H9 (cell line): ENCODE measurements at regions not wholly inside any gene's neighbourhood (a gene's known extent, or its start where the extent isn't known, plus 50 kb on each side); places are given as distances from the start of the nearest gene placed in this dataset.

Experiments
- DNase-seq: peaks from one replicate; pipeline ENCODE4 v3.0.0-alpha.2; 2017
- H2AFZ ChIP-seq: one replicate; pipeline ENCODE4 v1.6.1; 2013; ENCODE audit warnings: mild to moderate bottlenecking, low read length, control low read depth, moderate library complexity
- H2AK5ac ChIP-seq: 2 replicates; pipeline ENCODE4 v1.6.1; 2013; ENCODE audit warnings: low read length, control low read depth, mixed read lengths; ENCODE audit not compliant: insufficient read length
- H2BK120ac ChIP-seq: one replicate; pipeline ENCODE4 v1.6.1; 2013; ENCODE audit warnings: low read depth, mild to moderate bottlenecking, low read length, control low read depth, inconsistent platforms; ENCODE audit not compliant: poor library complexity, severe bottlenecking
- H2BK12ac ChIP-seq: 2 replicates; pipeline ENCODE4 v1.6.1; 2013; ENCODE audit warnings: low read length, control low read depth, mixed read lengths, low read depth; ENCODE audit not compliant: insufficient read length
- H2BK15ac ChIP-seq: 2 replicates; pipeline ENCODE4 v1.6.1; 2013; ENCODE audit warnings: low read depth, low read length, control low read depth
- H2BK20ac ChIP-seq: one replicate; pipeline ENCODE4 v1.6.1; 2013; ENCODE audit warnings: low read depth, mild to moderate bottlenecking, low read length, control low read depth, inconsistent platforms; ENCODE audit not compliant: poor library complexity, severe bottlenecking
- H2BK5ac ChIP-seq: 2 replicates; pipeline ENCODE4 v1.6.1; 2013; ENCODE audit warnings: low read length, control low read depth, mixed read lengths; ENCODE audit not compliant: insufficient read length
- H3K14ac ChIP-seq: 2 replicates; pipeline ENCODE4 v1.6.1; 2013; ENCODE audit warnings: low read length, control low read depth; ENCODE audit not compliant: insufficient read depth
- H3K18ac ChIP-seq: 2 replicates; pipeline ENCODE4 v1.6.1; 2013; ENCODE audit warnings: low read depth, mild to moderate bottlenecking, mixed read lengths, low read length, control low read depth; ENCODE audit not compliant: insufficient read length
- H3K23ac ChIP-seq: 2 replicates; pipeline ENCODE4 v1.6.1; 2013; ENCODE audit warnings: low read length, control low read depth, mixed read lengths, low read depth; ENCODE audit not compliant: insufficient read length
- H3K23me2 ChIP-seq: 2 replicates; pipeline ENCODE4 v1.6.1; 2013; ENCODE audit warnings: low read depth, mild to moderate bottlenecking, mixed read lengths, low read length, control low read depth; ENCODE audit not compliant: insufficient read length, poor library complexity, severe bottlenecking
- H3K27ac ChIP-seq: 2 replicates; pipeline ENCODE4 v1.5.1; 2013; ENCODE audit warnings: low read length, control low read depth, mixed read lengths, low read depth; ENCODE audit not compliant: insufficient read length
- H3K27me3 ChIP-seq: 2 replicates; pipeline ENCODE4 v1.6.1; 2013; ENCODE audit warnings: low read length, control low read depth, inconsistent platforms; ENCODE audit not compliant: insufficient read depth
- H3K4ac ChIP-seq: 2 replicates; pipeline ENCODE4 v1.6.1; 2013; ENCODE audit warnings: low read depth, mild to moderate bottlenecking, control low read depth, inconsistent platforms, low read length, moderate library complexity
- H3K4me1 ChIP-seq: 2 replicates; pipeline ENCODE4 v1.6.1; 2013; ENCODE audit warnings: low read length, control low read depth, inconsistent platforms; ENCODE audit not compliant: insufficient read depth
- H3K4me2 ChIP-seq: 2 replicates; pipeline ENCODE4 v1.6.1; 2013; ENCODE audit warnings: low read length, control low read depth, mixed read lengths; ENCODE audit not compliant: insufficient read length, insufficient read depth
- H3K56ac ChIP-seq: 2 replicates; pipeline ENCODE4 v1.6.1; 2013; ENCODE audit warnings: low read depth, mild to moderate bottlenecking, mixed read lengths, low read length, control low read depth; ENCODE audit not compliant: insufficient read length
- H3K79me1 ChIP-seq: 2 replicates; pipeline ENCODE4 v1.6.1; 2013; ENCODE audit warnings: low read depth, mild to moderate bottlenecking, moderate library complexity, low read length, control low read depth, inconsistent platforms; ENCODE audit not compliant: insufficient read depth, poor library complexity, severe bottlenecking
- H3K79me2 ChIP-seq: 2 replicates; pipeline ENCODE4 v1.6.1; 2013; ENCODE audit warnings: low read length, control low read depth, inconsistent platforms; ENCODE audit not compliant: insufficient read depth
- H3K9ac ChIP-seq: 2 replicates; pipeline ENCODE4 v1.6.1; 2013; ENCODE audit warnings: low read length, control low read depth, mixed read lengths; ENCODE audit not compliant: insufficient read length; ENCODE audit errors: extremely low read depth
- H3K9me3 ChIP-seq: one replicate; pipeline ENCODE4 v1.6.1; 2013; ENCODE audit warnings: low read depth, low read length, inconsistent platforms; ENCODE audit not compliant: control insufficient read depth
- H3T11ph ChIP-seq: one replicate; pipeline ENCODE4 v1.6.1; 2013; ENCODE audit warnings: mild to moderate bottlenecking, low read length, control low read depth, inconsistent platforms
- H4K20me1 ChIP-seq: one replicate; pipeline ENCODE4 v1.6.1; 2013; ENCODE audit not compliant: control insufficient read depth, insufficient read length, insufficient read depth
- H4K5ac ChIP-seq: 2 replicates; pipeline ENCODE4 v1.6.1; 2013; ENCODE audit warnings: low read depth, mild to moderate bottlenecking, mixed read lengths, low read length, control low read depth; ENCODE audit not compliant: insufficient read length
- H4K8ac ChIP-seq: replicated peaks from 2 replicates; pipeline ENCODE4 v1.6.1; 2013; ENCODE audit warnings: low read length, control low read depth, mixed read lengths, low read depth; ENCODE audit not compliant: insufficient read length
- H4K91ac ChIP-seq: 2 replicates; pipeline ENCODE4 v1.6.1; 2013; ENCODE audit warnings: low read depth, mild to moderate bottlenecking, moderate library complexity, mixed read lengths, low read length, control low read depth; ENCODE audit not compliant: insufficient read length
- H3K27ac Mint-ChIP-seq, 3 experiments: 2 replicates in 2 of 3; 3 replicates in 1 of 3; pipeline ENCODE4 v1.8.0; 2020 to 2021; ENCODE audit warnings: mixed read lengths in 3 of 3, mild to moderate bottlenecking in 1 of 3, moderate library complexity in 1 of 3
- H3K27me3 Mint-ChIP-seq: 2 replicates; pipeline ENCODE4 v1.8.0; 2021; ENCODE audit warnings: low read depth, mild to moderate bottlenecking, moderate library complexity, mixed read lengths
- H3K36me3 Mint-ChIP-seq, 3 experiments: 2 replicates in 2 of 3; 3 replicates in 1 of 3; pipeline ENCODE4 v1.8.0; 2020 to 2021; ENCODE audit warnings: low read depth in 3 of 3, mixed read lengths in 3 of 3; ENCODE audit not compliant: insufficient read depth in 1 of 3
- H3K4me1 Mint-ChIP-seq, 2 experiments: 2 replicates each; pipeline ENCODE4 v1.8.0; 2020; ENCODE audit warnings: mixed read lengths in 2 of 2
- H3K4me3 Mint-ChIP-seq, 2 experiments: 2 replicates in 1 of 2; 3 replicates in 1 of 2; pipeline ENCODE4 v1.8.0; 2020 to 2021; ENCODE audit warnings: mild to moderate bottlenecking in 2 of 2, mixed read lengths in 2 of 2, moderate library complexity in 1 of 2
- H3K9me3 Mint-ChIP-seq, 2 experiments: 2 replicates in 1 of 2; 3 replicates in 1 of 2; pipeline ENCODE4 v1.8.0; 2020; ENCODE audit warnings: mild to moderate bottlenecking in 2 of 2, mixed read lengths in 2 of 2, moderate library complexity in 1 of 2
- CTCF ChIP-seq: fragments of 200-600 bp; sonication (generic); conservative IDR thresholded peaks from 3 replicates; pipeline ENCODE4 v1.8.0; 2021; ENCODE audit warnings: antibody characterized with exemption, mild to moderate bottlenecking
- WGBS: extraction: QIAGEN DNeasy Blood & Tissue Kit; methylation state at CpG from one replicate; pipeline ENCODE4 v1.1.7; 2013; ENCODE audit warnings: missing lambda C conversion rate, low lambda C conversion rate, mixed read lengths; ENCODE audit not compliant: insufficient read length; ENCODE audit errors: extremely low coverage; 5-methylcytosine and 5-hydroxymethylcytosine counted together

- H3K56ac ChIP-seq: no peak overlapping the region
- no peak overlapping the region for H3K27ac ChIP-seq
- H2BK15ac ChIP-seq: no peak overlapping the region
- no peak overlapping the region for H4K91ac ChIP-seq
- no peak overlapping the region for H3K14ac ChIP-seq
- H2AFZ ChIP-seq: no peak overlapping the region
- H3K4me1 ChIP-seq: no peaks in the 10 kb centered on the region
- H3K4me2 ChIP-seq: no peak overlapping the region
- no peak overlapping the region for H2BK12ac ChIP-seq
- H4K5ac ChIP-seq: no peak overlapping the region
- no peak overlapping the region; a peak in 1 of 7 replicates for H3K27ac Mint-ChIP-seq
- no peaks in the 10 kb centered on the region for H3K27me3 Mint-ChIP-seq
- no peak overlapping the region for H4K8ac ChIP-seq
- H3K23ac ChIP-seq: no peak overlapping the region
- no peaks in the 10 kb centered on the region for H3K9me3 ChIP-seq
- DNase-seq: no peak
- no peaks in the 10 kb centered on the region for H4K20me1 ChIP-seq
- no peaks in the 10 kb centered on the region for H3K23me2 ChIP-seq
- no peak for TF ChIP-seq CTCF
- H3T11ph ChIP-seq: no peak overlapping the region
- H2BK20ac ChIP-seq: no peak overlapping the region
- no peak overlapping the region for H3K4me3 Mint-ChIP-seq
- H3K36me3 Mint-ChIP-seq: no peaks in the 10 kb centered on the region
- H3K79me1 ChIP-seq: no peaks in the 10 kb centered on the region
- H3K9ac ChIP-seq: no peak overlapping the region
- H3K9me3 Mint-ChIP-seq: peaks cover under 1 to 3% of the 10 kb centered on the region in 2 experiments; a peak in 2 of 5 replicates
- no CpG with 5 or more reads among the region's 1 CpG for WGBS
- H2BK5ac ChIP-seq: no peak overlapping the region
- H3K79me2 ChIP-seq: no peaks in the 10 kb centered on the region
- peaks cover 0 to 4% of the 10 kb centered on the region in 2 experiments; a peak in 1 of 4 replicates for H3K4me1 Mint-ChIP-seq
- H3K18ac ChIP-seq: no peak overlapping the region
- no peak overlapping the region for H3K4ac ChIP-seq
- H2AK5ac ChIP-seq: no peak overlapping the region
- no peak overlapping the region for H2BK120ac ChIP-seq
- H3K27me3 ChIP-seq: no peaks in the 10 kb centered on the region
Observed at GRCh38 chr1:194252199-194252598, 1065.8 kb upstream of the B3GALT2 start.
